B cell (primary cell): ENCODE measurements at regions not wholly inside any gene's neighbourhood (a gene's known extent, or its start where the extent isn't known, plus 50 kb on each side); places are given as distances from the start of the nearest gene placed in this dataset.
"Not testable (repeated sequence)": the region's sequence is repeated elsewhere in the genome, so short reads cannot be mapped to it uniquely, and the experiment has no call there.

ENCODE experiments used
- EZH2 ChIP-seq: IDR thresholded peaks from 2 replicates; pipeline ENCODE4 v1.6.1; 2012; ENCODE audit warnings: borderline replicate concordance, low read depth, mild to moderate bottlenecking, moderate library complexity, low read length; ENCODE audit not compliant: insufficient read depth, poor library complexity, severe bottlenecking
- TF ChIP-seq, protein P1 (sequence below): fragments of 200-600 bp; IDR thresholded peaks from one replicate; pipeline ENCODE4 v1.8.0; 2022; ENCODE audit warnings: antibody characterized with exemption, mild to moderate bottlenecking

- TF ChIP-seq, protein P1, sequence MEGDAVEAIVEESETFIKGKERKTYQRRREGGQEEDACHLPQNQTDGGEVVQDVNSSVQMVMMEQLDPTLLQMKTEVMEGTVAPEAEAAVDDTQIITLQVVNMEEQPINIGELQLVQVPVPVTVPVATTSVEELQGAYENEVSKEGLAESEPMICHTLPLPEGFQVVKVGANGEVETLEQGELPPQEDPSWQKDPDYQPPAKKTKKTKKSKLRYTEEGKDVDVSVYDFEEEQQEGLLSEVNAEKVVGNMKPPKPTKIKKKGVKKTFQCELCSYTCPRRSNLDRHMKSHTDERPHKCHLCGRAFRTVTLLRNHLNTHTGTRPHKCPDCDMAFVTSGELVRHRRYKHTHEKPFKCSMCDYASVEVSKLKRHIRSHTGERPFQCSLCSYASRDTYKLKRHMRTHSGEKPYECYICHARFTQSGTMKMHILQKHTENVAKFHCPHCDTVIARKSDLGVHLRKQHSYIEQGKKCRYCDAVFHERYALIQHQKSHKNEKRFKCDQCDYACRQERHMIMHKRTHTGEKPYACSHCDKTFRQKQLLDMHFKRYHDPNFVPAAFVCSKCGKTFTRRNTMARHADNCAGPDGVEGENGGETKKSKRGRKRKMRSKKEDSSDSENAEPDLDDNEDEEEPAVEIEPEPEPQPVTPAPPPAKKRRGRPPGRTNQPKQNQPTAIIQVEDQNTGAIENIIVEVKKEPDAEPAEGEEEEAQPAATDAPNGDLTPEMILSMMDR: not testable (repeated sequence)
- TF ChIP-seq EZH2: not testable (repeated sequence)
Observed at GRCh38 chr6:111949984-111950383, 76.7 kb upstream of the FYN start.
